ENCODE measurements at regions not wholly inside any gene's neighbourhood (a gene's known extent, or its start where the extent isn't known, plus 50 kb on each side); places are given as distances from the start of the nearest gene placed in this dataset.

GRCh38 chr1:191618181-191618580 lies 540.1 kb upstream of the RGS18 start:
- TF ChIP-seq CTCF (IDR thresholded peaks at IDR 0.05) (no peak), POLR2AphosphoS5 (IDR thresholded peaks at IDR 0.05; ENCODE audit: low read depth, low read length) (no peak)
